ENCODE measurements at regions not wholly inside any gene's neighbourhood (a gene's known extent, or its start where the extent isn't known, plus 50 kb on each side); places are given as distances from the start of the nearest gene placed in this dataset.

DNA sequence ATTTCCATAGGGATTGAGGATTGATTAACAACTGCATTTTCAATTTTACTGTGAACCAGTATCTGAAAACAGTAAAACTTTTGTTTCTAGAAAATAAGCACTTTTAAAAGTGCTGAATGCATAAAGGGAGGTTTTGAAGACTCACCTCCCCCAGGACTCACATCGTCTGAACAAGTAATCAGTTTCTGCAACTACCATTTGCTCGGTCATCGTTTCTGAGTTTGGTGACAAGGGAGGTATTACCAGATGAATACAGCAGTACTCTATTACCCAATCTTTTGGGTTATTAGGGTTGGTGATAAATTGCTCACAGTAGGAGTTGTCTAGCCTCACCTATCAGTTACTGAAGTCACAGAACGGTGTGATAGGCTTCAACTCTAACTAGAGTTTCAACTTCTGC, 234.5 kb upstream of the FN1 start:
- TF ChIP-seq CTCF (IDR thresholded peaks at IDR 0.05), result no peak
- no peak for TF ChIP-seq POLR2AphosphoS5 (IDR thresholded peaks at IDR 0.05)
